ENCODE measurements at regions not wholly inside any gene's neighbourhood (a gene's known extent, or its start where the extent isn't known, plus 50 kb on each side); places are given as distances from the start of the nearest gene placed in this dataset.

GRCh38 chr16:79336437-79337229 lies 263.9 kb downstream of the MAF start:
- TF ChIP-seq CTCF (IDR thresholded peaks at IDR 0.05) (no peak), POLR2AphosphoS5 (IDR thresholded peaks at IDR 0.05) (no peak), POLR2A (IDR thresholded peaks at IDR 0.05) (no peak), EP300 (IDR thresholded peaks at IDR 0.05) (no peak)

Data from upper lobe of left lung (tissue), 4 donors.